AG09309 (cell line): ENCODE measurements at regions not wholly inside any gene's neighbourhood (a gene's known extent, or its start where the extent isn't known, plus 50 kb on each side); places are given as distances from the start of the nearest gene placed in this dataset.

Experiments
- DNase-seq: peaks from one replicate; pipeline ENCODE4 v3.0.0-alpha.2; 2010; ENCODE audit warnings: low read depth
- H3K4me3 ChIP-seq: 2 replicates; pipeline ENCODE4 v1.5.1; 2011; ENCODE audit warnings: mild to moderate bottlenecking, low read depth, low read length, moderate library complexity; ENCODE audit not compliant: control insufficient read depth
- CTCF ChIP-seq: IDR thresholded peaks from 2 replicates; pipeline ENCODE4 v1.5.1; 2011; ENCODE audit warnings: mild to moderate bottlenecking, low read depth, low read length, inconsistent platforms; ENCODE audit not compliant: insufficient read depth, control insufficient read depth; ENCODE audit errors: missing control alignments

- H3K4me3 ChIP-seq: no peak overlapping the region
- no peak for TF ChIP-seq CTCF
- no peak for DNase-seq
These were observed 417.4 kb upstream of the RIOK2 start for GRCh38 chr5:97600486-97600885.

DNA sequence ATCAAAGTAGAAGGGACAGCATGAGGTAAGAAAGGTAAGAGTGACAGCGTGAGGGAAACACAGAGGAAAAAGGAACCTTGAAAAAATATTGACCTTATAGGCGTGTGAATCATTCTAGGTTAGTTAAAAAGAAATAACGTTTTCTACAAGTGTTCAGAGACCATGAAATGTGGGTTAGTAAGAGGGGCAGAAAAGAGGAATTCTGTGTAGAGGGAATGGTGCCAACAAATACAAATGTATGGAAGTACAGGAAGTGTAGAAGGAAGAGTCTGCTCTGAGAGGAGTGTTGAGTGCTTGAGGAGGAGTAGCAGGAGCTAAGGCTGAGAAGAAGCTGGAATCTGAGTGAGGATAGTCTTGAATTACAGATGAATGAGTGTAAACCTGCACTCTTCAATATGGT lies 418.6 kb upstream of the RIOK2 start:
- no peak for TF ChIP-seq CTCF

GRCh38 chr5:97606531-97606930 lies 423.5 kb upstream of the RIOK2 start:
- H3K4me3 ChIP-seq: no peak overlapping the region
- DNase-seq: no peak
- TF ChIP-seq CTCF: no peak

More for the DNA sequence above, 418.6 kb upstream of the RIOK2 start:
- no peak overlapping the region for H3K4me3 ChIP-seq
- no peak for DNase-seq

GRCh38 chr5:97608501-97608900 lies 425.5 kb upstream of the RIOK2 start:
- no peak for DNase-seq
- no peak overlapping the region for H3K4me3 ChIP-seq
- TF ChIP-seq CTCF: no peak

DNA sequence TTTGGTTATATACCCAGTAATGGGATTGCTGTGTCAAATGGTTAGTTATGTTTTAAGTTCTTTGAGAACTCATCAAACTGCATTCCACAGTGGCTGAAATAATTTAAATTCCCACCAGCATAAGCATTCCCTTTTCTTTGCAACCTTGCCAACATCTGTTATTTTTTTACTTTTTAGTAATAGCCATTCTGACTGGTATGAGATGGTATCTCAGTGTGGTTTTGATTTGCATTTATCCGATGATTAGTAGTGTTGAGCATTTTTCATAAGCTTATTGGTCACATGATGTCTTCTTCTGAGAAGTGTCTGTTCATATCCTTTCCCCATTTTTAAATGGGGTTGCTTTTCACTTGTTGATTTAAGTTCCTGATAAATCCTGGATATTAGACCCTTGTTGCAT lies 435.7 kb upstream of the RIOK2 start:
- no peak for TF ChIP-seq CTCF
- H3K4me3 ChIP-seq: no peak overlapping the region

DNA sequence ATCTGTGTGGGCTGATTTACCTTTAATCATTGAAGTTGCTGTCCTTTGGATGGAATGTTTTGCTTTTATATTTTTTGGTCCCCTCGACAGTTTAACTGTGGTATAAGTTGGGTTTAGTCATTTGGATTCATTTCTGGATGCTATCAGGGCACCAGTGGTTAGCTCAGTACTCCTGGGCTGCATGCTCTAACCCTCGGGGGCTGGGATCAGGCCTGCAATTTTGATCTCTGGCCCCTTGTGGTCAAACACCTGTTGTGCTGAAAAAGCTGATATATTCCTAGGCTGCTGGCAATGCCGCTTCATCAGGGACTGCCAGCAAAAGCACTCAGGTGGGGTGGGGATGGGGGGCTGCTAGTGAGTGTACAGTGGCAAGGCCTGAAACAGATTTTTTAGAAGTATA lies 440.4 kb upstream of the RIOK2 start:
- H3K4me3 ChIP-seq: no peak overlapping the region
- DNase-seq: no peak
- no peak for TF ChIP-seq CTCF

More for the DNA sequence above, 435.7 kb upstream of the RIOK2 start:
- no peak for DNase-seq

DNA sequence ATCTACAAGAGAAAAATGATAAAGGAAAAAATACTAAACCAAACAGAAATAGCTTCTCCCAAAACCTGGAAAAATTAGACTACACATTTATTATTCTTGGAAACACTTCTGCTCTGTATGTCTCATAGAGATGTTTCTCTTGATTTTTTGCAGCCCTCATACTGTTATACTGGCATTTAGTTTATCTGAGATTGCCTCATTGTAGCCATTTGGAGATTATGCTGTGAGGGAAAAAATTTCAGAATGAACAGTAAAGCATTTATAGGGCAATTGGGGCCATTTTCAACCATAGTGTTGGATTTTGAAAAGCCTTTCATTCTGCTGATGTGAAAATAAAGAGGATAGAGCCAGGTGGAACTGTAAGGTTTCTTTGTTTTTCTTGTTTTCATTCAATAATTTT lies 441.8 kb upstream of the RIOK2 start:
- peak; percentile 25 for DNase-seq
- TF ChIP-seq CTCF: no peak
- H3K4me3 ChIP-seq: no peak overlapping the region
